OCI-LY1 (cell line): ENCODE measurements at regions not wholly inside any gene's neighbourhood (a gene's known extent, or its start where the extent isn't known, plus 50 kb on each side); places are given as distances from the start of the nearest gene placed in this dataset.

ENCODE experiments used
- EZH2 ChIP-seq: fragments of 200-600 bp; sonication (generic), shearing (Covaris generic); IDR thresholded peaks from 2 replicates; pipeline ENCODE4 v1.8.0; 2017; ENCODE audit warnings: borderline replicate concordance, mixed run types, mild to moderate bottlenecking, antibody characterized with exemption, low read length, moderate library complexity, mixed read lengths
- TF ChIP-seq, protein P1 (sequence below): fragments of 200-600 bp; sonication (generic), shearing (Covaris generic); IDR thresholded peaks from 2 replicates; pipeline ENCODE4 v1.5.1; 2017; ENCODE audit warnings: mild to moderate bottlenecking, antibody characterized with exemption, low read length, moderate library complexity, mixed read lengths

DNA sequence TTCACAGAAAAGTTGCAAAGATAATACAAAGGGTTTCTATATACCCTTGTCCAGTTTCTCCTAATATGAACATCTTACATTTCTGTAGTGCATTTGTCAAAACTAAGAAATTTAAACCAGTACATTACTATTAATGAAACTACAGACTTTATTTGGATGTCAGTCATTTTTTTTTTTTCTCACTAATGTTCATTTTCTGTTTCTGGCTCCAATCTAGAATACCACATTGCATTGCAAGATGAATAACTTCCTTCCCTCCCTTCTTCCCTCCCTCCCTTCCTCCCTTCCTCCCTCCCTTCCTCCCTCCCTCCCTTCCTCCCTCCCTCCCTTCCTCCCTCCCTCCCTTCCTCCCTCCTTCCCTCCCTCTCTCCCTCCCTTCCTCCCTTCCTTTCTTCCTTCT, 509.2 kb upstream of the MCTP2 start:
- TF ChIP-seq, protein P1, sequence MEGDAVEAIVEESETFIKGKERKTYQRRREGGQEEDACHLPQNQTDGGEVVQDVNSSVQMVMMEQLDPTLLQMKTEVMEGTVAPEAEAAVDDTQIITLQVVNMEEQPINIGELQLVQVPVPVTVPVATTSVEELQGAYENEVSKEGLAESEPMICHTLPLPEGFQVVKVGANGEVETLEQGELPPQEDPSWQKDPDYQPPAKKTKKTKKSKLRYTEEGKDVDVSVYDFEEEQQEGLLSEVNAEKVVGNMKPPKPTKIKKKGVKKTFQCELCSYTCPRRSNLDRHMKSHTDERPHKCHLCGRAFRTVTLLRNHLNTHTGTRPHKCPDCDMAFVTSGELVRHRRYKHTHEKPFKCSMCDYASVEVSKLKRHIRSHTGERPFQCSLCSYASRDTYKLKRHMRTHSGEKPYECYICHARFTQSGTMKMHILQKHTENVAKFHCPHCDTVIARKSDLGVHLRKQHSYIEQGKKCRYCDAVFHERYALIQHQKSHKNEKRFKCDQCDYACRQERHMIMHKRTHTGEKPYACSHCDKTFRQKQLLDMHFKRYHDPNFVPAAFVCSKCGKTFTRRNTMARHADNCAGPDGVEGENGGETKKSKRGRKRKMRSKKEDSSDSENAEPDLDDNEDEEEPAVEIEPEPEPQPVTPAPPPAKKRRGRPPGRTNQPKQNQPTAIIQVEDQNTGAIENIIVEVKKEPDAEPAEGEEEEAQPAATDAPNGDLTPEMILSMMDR: no peak
- TF ChIP-seq EZH2: no peak
